ENCODE measurements at regions not wholly inside any gene's neighbourhood (a gene's known extent, or its start where the extent isn't known, plus 50 kb on each side); places are given as distances from the start of the nearest gene placed in this dataset.

GRCh38 chr18:44098551-44099098 is 582.1 kb upstream of the SETBP1 start:
- Mint-ChIP-seq H3K27ac (no peak overlapping the region), H3K4me1 (peaks cover 6% of the 10 kb centered on the region in 2 donors), H3K27me3 (ENCODE audit: low read depth in 2 of 2) (peaks cover 5 to 20% of the 10 kb centered on the region in 2 donors), H3K36me3 (peaks cover 8% of the 10 kb centered on the region), H3K9me3 (peaks cover 3 to 4% of the 10 kb centered on the region in 2 donors), H3K4me3 (no peak overlapping the region)
- Histone ChIP-seq H3K36me3 (ENCODE audit: control insufficient read depth, insufficient read depth, low read length) (no peaks in the 10 kb centered on the region), H3K4me3 (ENCODE audit: low read length) (no peak overlapping the region), H3K4me1 (ENCODE audit: control insufficient read depth, insufficient read depth, low read length) (no peaks in the 10 kb centered on the region), H3K9me3 (ENCODE audit: control insufficient read depth, insufficient read depth, low read length) (no peaks in the 10 kb centered on the region), H3K27ac (ENCODE audit: low read length) (no peak overlapping the region), H3K27me3 (ENCODE audit: control insufficient read depth, insufficient read depth, low read length) (no peaks in the 10 kb centered on the region)
- WGBS (ENCODE audit: insufficient coverage): 66% methylated on average over 3 of the region's 4 CpGs
- no peak for TF ChIP-seq CTCF (IDR thresholded peaks at IDR 0.05)
- intact Hi-C loops (cut with micrococcal nuclease): no loop called here
- ATAC-seq (no peak), DNase-seq (no peak)

GRCh38 chr18:44107187-44107586 is 573.5 kb upstream of the SETBP1 start:
- intact Hi-C loops (cut with micrococcal nuclease): no loop called here
- Mint-ChIP-seq H3K4me1 (peaks cover 4 to 9% of the 10 kb centered on the region in 2 donors), H3K36me3 (no peaks in the 10 kb centered on the region), H3K4me3 (no peak overlapping the region), H3K9me3 (no peaks in the 10 kb centered on the region), H3K27ac (no peak overlapping the region), H3K27me3 (ENCODE audit: low read depth in 2 of 2) (peaks cover 4 to 34% of the 10 kb centered on the region in 2 donors)
- H3K36me3 ChIP-seq (ENCODE audit: control insufficient read depth, insufficient read depth, low read length): no peaks in the 10 kb centered on the region
- H3K4me3 ChIP-seq (ENCODE audit: low read length): no peak overlapping the region
- H3K9me3 ChIP-seq (ENCODE audit: control insufficient read depth, insufficient read depth, low read length): no peaks in the 10 kb centered on the region
- no peaks in the 10 kb centered on the region for H3K4me1 ChIP-seq (ENCODE audit: control insufficient read depth, insufficient read depth, low read length)
- no peak for TF ChIP-seq CTCF (IDR thresholded peaks at IDR 0.05)
- no peak overlapping the region for H3K27ac ChIP-seq (ENCODE audit: low read length)
- 100% methylated on average over 2 of the region's 2 CpGs for WGBS (ENCODE audit: insufficient coverage)
- H3K27me3 ChIP-seq (ENCODE audit: control insufficient read depth, insufficient read depth, low read length): no peaks in the 10 kb centered on the region
- ATAC-seq (no peak), DNase-seq (no peak)

GRCh38 chr18:44111337-44111736 is 569.4 kb upstream of the SETBP1 start:
- Histone ChIP-seq H3K36me3 (ENCODE audit: control insufficient read depth, insufficient read depth, low read length) (no peaks in the 10 kb centered on the region), H3K4me3 (ENCODE audit: low read length) (no peak overlapping the region), H3K27ac (ENCODE audit: low read length) (no peak overlapping the region), H3K27me3 (ENCODE audit: control insufficient read depth, insufficient read depth, low read length) (peaks cover 5% of the 10 kb centered on the region), H3K4me1 (ENCODE audit: control insufficient read depth, insufficient read depth, low read length) (no peaks in the 10 kb centered on the region), H3K9me3 (ENCODE audit: control insufficient read depth, insufficient read depth, low read length) (no peaks in the 10 kb centered on the region)
- Mint-ChIP-seq H3K4me3 (no peak overlapping the region), H3K27me3 (ENCODE audit: low read depth in 2 of 2) (peaks cover 10 to 49% of the 10 kb centered on the region in 2 donors), H3K36me3 (no peaks in the 10 kb centered on the region), H3K27ac (no peak overlapping the region), H3K9me3 (no peaks in the 10 kb centered on the region), H3K4me1 (peaks cover 4 to 9% of the 10 kb centered on the region in 2 donors)
- DNase-seq: no peak
- intact Hi-C loops (cut with micrococcal nuclease): no loop called here
- no peak for TF ChIP-seq CTCF (IDR thresholded peaks at IDR 0.05)
- ATAC-seq: no peak

- H3K27ac ChIP-seq (ENCODE audit: low read length): no peak overlapping the region
- peaks cover 5% of the 10 kb centered on the region for H3K27me3 ChIP-seq (ENCODE audit: control insufficient read depth, insufficient read depth, low read length)
- Mint-ChIP-seq H3K4me1 (peaks cover 6 to 7% of the 10 kb centered on the region in 2 donors), H3K36me3 (no peaks in the 10 kb centered on the region), H3K4me3 (no peak overlapping the region), H3K27me3 (ENCODE audit: low read depth in 2 of 2) (peaks cover 7 to 39% of the 10 kb centered on the region in 2 donors), H3K27ac (no peak overlapping the region), H3K9me3 (no peaks in the 10 kb centered on the region)
- no peak for ATAC-seq
- H3K9me3 ChIP-seq (ENCODE audit: control insufficient read depth, insufficient read depth, low read length): no peaks in the 10 kb centered on the region
- H3K36me3 ChIP-seq (ENCODE audit: control insufficient read depth, insufficient read depth, low read length): no peaks in the 10 kb centered on the region
- H3K4me1 ChIP-seq (ENCODE audit: control insufficient read depth, insufficient read depth, low read length): no peaks in the 10 kb centered on the region
- DNase-seq: no peak
- TF ChIP-seq CTCF (IDR thresholded peaks at IDR 0.05): no peak
- intact Hi-C loops (cut with micrococcal nuclease): no loop called here
- H3K4me3 ChIP-seq (ENCODE audit: low read length): no peak overlapping the region
Observed at GRCh38 chr18:44117821-44118220, 562.9 kb upstream of the SETBP1 start.

Data from natural killer cell (primary cell).